HEK293 (cell line): ENCODE measurements at regions not wholly inside any gene's neighbourhood (a gene's known extent, or its start where the extent isn't known, plus 50 kb on each side); places are given as distances from the start of the nearest gene placed in this dataset.

Experiments
- CTCF ChIA-PET: fragments of 350-600 bp; formaldehyde crosslinking; extraction: SDS; loops from one replicate; lab custom pipeline; 2021; ENCODE audit warnings: antibody characterized with exemption; lab: Yijun Ruan, JAX
- POLR2A ChIA-PET: fragments of 300-600 bp; formaldehyde crosslinking; extraction: SDS; loops from one replicate; lab custom pipeline; 2020; ENCODE audit warnings: antibody characterized with exemption, inconsistent platforms; lab: Yijun Ruan, JAX
- H3K27ac ChIP-seq: fragments of 200-500 bp; sonication (Bioruptor generic); 2 replicates; pipeline ENCODE4 v1.5.1; 2014; ENCODE audit warnings: low read depth, low read length, control low read depth, inconsistent platforms; ENCODE audit errors: extremely low read depth
- H3K36me3 ChIP-seq, 2 experiments: fragments of 200-500 bp in 1 of 2; sonication (Bioruptor generic) in 1 of 2; 1 replicate in 1 of 2; 2 replicates in 1 of 2; pipeline ENCODE4 v1.5.1; 2014 to 2017; ENCODE audit warnings: inconsistent platforms in 2 of 2, low read length in 2 of 2; ENCODE audit not compliant: control insufficient read depth in 2 of 2, insufficient read depth in 1 of 2
- H3K4me1 ChIP-seq: fragments of 200-500 bp; sonication (Bioruptor generic); 2 replicates; pipeline ENCODE4 v1.5.1; 2014; ENCODE audit warnings: mild to moderate bottlenecking, low read length, inconsistent platforms; ENCODE audit not compliant: control insufficient read depth, insufficient read depth
- H3K4me3 ChIP-seq: 2 replicates; pipeline ENCODE4 v1.5.1; 2011; ENCODE audit warnings: low read depth, mild to moderate bottlenecking, control low read depth, low read length, moderate library complexity
- H3K9me3 ChIP-seq: fragments of 200-500 bp; sonication (Bioruptor generic); 2 replicates; pipeline ENCODE4 v1.5.1; 2014; ENCODE audit warnings: low read depth, low read length, inconsistent platforms; ENCODE audit not compliant: control insufficient read depth, insufficient read depth
- AEBP2 ChIP-seq: fragments of 450-650 bp; formaldehyde crosslinking; IDR thresholded peaks from 2 replicates; pipeline ENCODE4 v1.5.1; 2016; ENCODE audit warnings: missing biosample characterization, missing genetic modification characterization, borderline replicate concordance
- BCL6B ChIP-seq: fragments of 450-650 bp; formaldehyde crosslinking; IDR thresholded peaks from 2 replicates; pipeline ENCODE4 v1.5.1; 2017; ENCODE audit warnings: missing biosample characterization, missing genetic modification characterization
- PRDM2 ChIP-seq: fragments of 450-650 bp; formaldehyde crosslinking; IDR thresholded peaks from 2 replicates; pipeline ENCODE4 v1.5.1; 2016; ENCODE audit warnings: missing biosample characterization, missing genetic modification characterization, borderline replicate concordance
- REST ChIP-seq: fragments of 450-650 bp; formaldehyde crosslinking; IDR thresholded peaks from 2 replicates; pipeline ENCODE4 v1.5.1; 2016; ENCODE audit warnings: missing biosample characterization, missing genetic modification characterization
- SCRT1 ChIP-seq: fragments of 450-650 bp; formaldehyde crosslinking; IDR thresholded peaks from 2 replicates; pipeline ENCODE4 v1.5.1; 2016; ENCODE audit warnings: missing biosample characterization, missing genetic modification characterization, borderline replicate concordance
- TCF7L2 ChIP-seq: IDR thresholded peaks from 2 replicates; pipeline ENCODE4 v1.6.1; 2011; ENCODE audit warnings: low read depth, mild to moderate bottlenecking, inconsistent platforms, low read length, moderate library complexity, borderline replicate concordance
- ZBTB17 ChIP-seq: fragments of 450-650 bp; formaldehyde crosslinking; IDR thresholded peaks from 2 replicates; pipeline ENCODE4 v1.5.1; 2016; ENCODE audit warnings: missing biosample characterization, missing genetic modification characterization
- ZIC2 ChIP-seq: fragments of 450-650 bp; formaldehyde crosslinking; IDR thresholded peaks from 2 replicates; pipeline ENCODE4 v1.5.1; 2016; ENCODE audit warnings: missing biosample characterization, missing genetic modification characterization
- ZNF112 ChIP-seq: fragments of 450-650 bp; formaldehyde crosslinking; IDR thresholded peaks from 2 replicates; pipeline ENCODE4 v1.5.0; 2017; ENCODE audit warnings: missing biosample characterization, missing genetic modification characterization
- ZNF214 ChIP-seq: fragments of 450-650 bp; formaldehyde crosslinking; IDR thresholded peaks from 2 replicates; pipeline ENCODE4 v1.5.1; 2017; ENCODE audit warnings: missing biosample characterization, mild to moderate bottlenecking, missing genetic modification characterization, borderline replicate concordance
- ZNF26 ChIP-seq: fragments of 450-650 bp; formaldehyde crosslinking; IDR thresholded peaks from 2 replicates; pipeline ENCODE4 v1.5.1; 2016; ENCODE audit warnings: missing biosample characterization, missing genetic modification characterization
- ZNF433 ChIP-seq: fragments of 450-650 bp; formaldehyde crosslinking; IDR thresholded peaks from 2 replicates; pipeline ENCODE4 v1.5.1; 2016; ENCODE audit warnings: missing biosample characterization, missing genetic modification characterization, low read depth
- ZNF449 ChIP-seq: fragments of 450-650 bp; formaldehyde crosslinking; IDR thresholded peaks from 2 replicates; pipeline ENCODE4 v1.5.1; 2017; ENCODE audit warnings: missing biosample characterization, mild to moderate bottlenecking, missing genetic modification characterization, moderate library complexity
- ZNF560 ChIP-seq: fragments of 450-650 bp; formaldehyde crosslinking; IDR thresholded peaks from 2 replicates; pipeline ENCODE4 v1.5.1; 2017; ENCODE audit warnings: missing biosample characterization, missing genetic modification characterization, borderline replicate concordance
- ZNF624 ChIP-seq: fragments of 450-650 bp; formaldehyde crosslinking; IDR thresholded peaks from 2 replicates; pipeline ENCODE4 v1.5.1; 2017; ENCODE audit warnings: missing biosample characterization, missing genetic modification characterization
- ZNF692 ChIP-seq: fragments of 450-650 bp; formaldehyde crosslinking; IDR thresholded peaks from 2 replicates; pipeline ENCODE4 v1.5.1; 2016; ENCODE audit warnings: missing biosample characterization, missing genetic modification characterization
- ZNF768 ChIP-seq: fragments of 450-650 bp; formaldehyde crosslinking; IDR thresholded peaks from 2 replicates; pipeline ENCODE4 v1.5.1; 2018; ENCODE audit warnings: missing biosample characterization, mild to moderate bottlenecking, missing genetic modification characterization
- ZNF777 ChIP-seq: fragments of 450-650 bp; formaldehyde crosslinking; IDR thresholded peaks from 2 replicates; pipeline ENCODE4 v1.5.1; 2017; ENCODE audit warnings: missing biosample characterization, missing genetic modification characterization, borderline replicate concordance

- H3K36me3 ChIP-seq = no peaks in the 10 kb centered on the region
- H3K4me1 ChIP-seq = no peaks in the 10 kb centered on the region
- H3K4me3 ChIP-seq = no peak overlapping the region
- no peak for TF ChIP-seq ZNF449
- no peak for TF ChIP-seq ZNF112 (tag by site-specific recombination)
- TF ChIP-seq ZNF214 (tag by site-specific recombination) = no peak
- no peak for TF ChIP-seq SCRT1 (tag by site-specific recombination)
- TF ChIP-seq ZNF560 = no peak
- TF ChIP-seq ZNF26 (tag by site-specific recombination) = no peak
- no peak for TF ChIP-seq ZNF768
- no peak for TF ChIP-seq AEBP2 (tag by site-specific recombination)
- TF ChIP-seq ZNF777 (tag by site-specific recombination) = no peak
- ChIA-PET CTCF (no interaction called here), POLR2A (no interaction called here)
- no peaks in the 10 kb centered on the region for H3K9me3 ChIP-seq
- no peak overlapping the region for H3K27ac ChIP-seq
Measured at GRCh38 chr4:27315625-27316024, 455.0 kb downstream of the STIM2 start.

GRCh38 chr4:27316176-27316575 lies 455.5 kb downstream of the STIM2 start:
- CTCF ChIA-PET = interaction anchor here (0.6 to 1.0 kb wide), 2 partner anchors 12 to 268 kb away, joined by 3 to 4 read pairs; no protein-coding TSS in a partner anchor
- POLR2A ChIA-PET = no interaction called here
- H3K9me3 ChIP-seq = no peaks in the 10 kb centered on the region
- no peak overlapping the region for H3K27ac ChIP-seq
- H3K36me3 ChIP-seq = no peaks in the 10 kb centered on the region
- H3K4me1 ChIP-seq = no peaks in the 10 kb centered on the region
- no peak overlapping the region for H3K4me3 ChIP-seq
- no peak for TF ChIP-seq PRDM2 (tag by site-specific recombination)
- TF ChIP-seq BCL6B = no peak
- TF ChIP-seq ZIC2 (tag by site-specific recombination) = no peak
- TF ChIP-seq ZBTB17 (tag by site-specific recombination) = no peak
- no peak for TF ChIP-seq REST (tag by site-specific recombination)
- no peak for TF ChIP-seq TCF7L2
- TF ChIP-seq ZNF624 (tag by site-specific recombination) = no peak
- no peak for TF ChIP-seq ZNF692 (tag by site-specific recombination)
- no peak for TF ChIP-seq ZNF433 (tag by site-specific recombination)
